Panc1 (cell line): ENCODE measurements at regions not wholly inside any gene's neighbourhood (a gene's known extent, or its start where the extent isn't known, plus 50 kb on each side); places are given as distances from the start of the nearest gene placed in this dataset.
"Not testable (repeated sequence)": the region's sequence is repeated elsewhere in the genome, so short reads cannot be mapped to it uniquely, and the experiment has no call there.

Experiments
- POLR2AphosphoS5 ChIP-seq: IDR thresholded peaks from 2 replicates; pipeline ENCODE4 v1.6.1; 2012; ENCODE audit warnings: mild to moderate bottlenecking, low read depth, low read length, moderate library complexity
- TF ChIP-seq, protein P1 (sequence below): fragments of 450-650 bp; IDR thresholded peaks from 2 replicates; pipeline ENCODE4 v1.5.1; 2017; ENCODE audit warnings: mild to moderate bottlenecking

- not testable (repeated sequence) for TF ChIP-seq POLR2AphosphoS5
- TF ChIP-seq, protein P1, sequence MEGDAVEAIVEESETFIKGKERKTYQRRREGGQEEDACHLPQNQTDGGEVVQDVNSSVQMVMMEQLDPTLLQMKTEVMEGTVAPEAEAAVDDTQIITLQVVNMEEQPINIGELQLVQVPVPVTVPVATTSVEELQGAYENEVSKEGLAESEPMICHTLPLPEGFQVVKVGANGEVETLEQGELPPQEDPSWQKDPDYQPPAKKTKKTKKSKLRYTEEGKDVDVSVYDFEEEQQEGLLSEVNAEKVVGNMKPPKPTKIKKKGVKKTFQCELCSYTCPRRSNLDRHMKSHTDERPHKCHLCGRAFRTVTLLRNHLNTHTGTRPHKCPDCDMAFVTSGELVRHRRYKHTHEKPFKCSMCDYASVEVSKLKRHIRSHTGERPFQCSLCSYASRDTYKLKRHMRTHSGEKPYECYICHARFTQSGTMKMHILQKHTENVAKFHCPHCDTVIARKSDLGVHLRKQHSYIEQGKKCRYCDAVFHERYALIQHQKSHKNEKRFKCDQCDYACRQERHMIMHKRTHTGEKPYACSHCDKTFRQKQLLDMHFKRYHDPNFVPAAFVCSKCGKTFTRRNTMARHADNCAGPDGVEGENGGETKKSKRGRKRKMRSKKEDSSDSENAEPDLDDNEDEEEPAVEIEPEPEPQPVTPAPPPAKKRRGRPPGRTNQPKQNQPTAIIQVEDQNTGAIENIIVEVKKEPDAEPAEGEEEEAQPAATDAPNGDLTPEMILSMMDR, result not testable (repeated sequence)
Measured at GRCh38 chr16:16607401-16608082, 228.6 kb downstream of the NPIPA7 start.
